SW480 (cell line): ENCODE measurements at regions not wholly inside any gene's neighbourhood (a gene's known extent, or its start where the extent isn't known, plus 50 kb on each side); places are given as distances from the start of the nearest gene placed in this dataset.
"Not testable (repeated sequence)": the region's sequence is repeated elsewhere in the genome, so short reads cannot be mapped to it uniquely, and the experiment has no call there.

Experiments
- DNase-seq: peaks from one replicate; pipeline ENCODE4 v3.0.0-alpha.2; 2016; ENCODE audit warnings: low spot score

- not testable (repeated sequence) for DNase-seq
These were observed 53.5 kb upstream of the JADE2 start for GRCh38 chr5:134471858-134472449.

GRCh38 chr5:134468921-134469400, 56.5 kb upstream of the JADE2 start:
- no peak for DNase-seq

GRCh38 chr5:134467231-134467630, 55.5 kb upstream of the CDKN2AIPNL start:
- no peak for DNase-seq

- DNase-seq: peak; percentile 90
These were observed 54.8 kb upstream of the CDKN2AIPNL start for GRCh38 chr5:134466241-134467069.

GRCh38 chr5:134465816-134466240, 54.1 kb upstream of the CDKN2AIPNL start:
- peak; percentile 93 for DNase-seq

GRCh38 chr5:134464988-134465815, 53.5 kb upstream of the CDKN2AIPNL start:
- DNase-seq: no peak

- no peak for DNase-seq
These were observed 52.5 kb upstream of the CDKN2AIPNL start for GRCh38 chr5:134463991-134464760.

- DNase-seq: no peak
These were observed 51.6 kb upstream of the CDKN2AIPNL start for GRCh38 chr5:134463176-134463720.

- DNase-seq: no peak
These were observed 51.1 kb upstream of the CDKN2AIPNL start for GRCh38 chr5:134462761-134463160.

- no peak for DNase-seq
These were observed 50.4 kb upstream of the CDKN2AIPNL start for GRCh38 chr5:134462047-134462575.
